WTC11 (cell line): ENCODE measurements at regions not wholly inside any gene's neighbourhood (a gene's known extent, or its start where the extent isn't known, plus 50 kb on each side); places are given as distances from the start of the nearest gene placed in this dataset.

Experiments
- ATAC-seq: fragments of 200-7000 bp; cut with Tn5 transposase; 2 replicates; pipeline ENCODE4 v1.10.0; 2021; ENCODE audit warnings: mild to moderate bottlenecking, moderate library complexity
- CTCF ChIA-PET: fragments of 300-600 bp; sonication (Branson Sonifier 250); formaldehyde crosslinking; loops from one replicate; lab custom pipeline; 2021; ENCODE audit warnings: antibody characterized with exemption; lab: Charles Lee
- POLR2A ChIA-PET: fragments of 350-600 bp; sonication (Branson Sonifier 250); formaldehyde crosslinking; loops from one replicate; lab custom pipeline; 2021; ENCODE audit warnings: antibody characterized with exemption; lab: Charles Lee
- DNase-seq: peaks from one replicate; pipeline ENCODE4 v3.0.0; 2021; ENCODE audit warnings: low spot score
- H3K27ac Mint-ChIP-seq: 2 replicates; pipeline ENCODE4 v1.8.0; 2021; ENCODE audit warnings: mixed read lengths
- H3K27me3 Mint-ChIP-seq: 2 replicates; pipeline ENCODE4 v1.8.0; 2021; ENCODE audit warnings: low read depth, mild to moderate bottlenecking, moderate library complexity, mixed read lengths
- H3K36me3 Mint-ChIP-seq: 2 replicates; pipeline ENCODE4 v1.8.0; 2021; ENCODE audit warnings: mixed read lengths
- H3K4me1 Mint-ChIP-seq: 2 replicates; pipeline ENCODE4 v1.8.0; 2022; ENCODE audit warnings: mixed read lengths
- H3K4me3 Mint-ChIP-seq: 2 replicates; pipeline ENCODE4 v1.8.0; 2021; ENCODE audit warnings: mild to moderate bottlenecking, moderate library complexity, mixed read lengths
- H3K9me3 Mint-ChIP-seq: 2 replicates; pipeline ENCODE4 v1.8.0; 2021; ENCODE audit warnings: mixed read lengths
- AFF4 ChIP-seq: sonication (generic); formaldehyde crosslinking; IDR thresholded peaks from 2 replicates; pipeline ENCODE4 v1.8.1; 2023; ENCODE audit warnings: mild to moderate bottlenecking, missing genetic modification reagents, borderline replicate concordance
- CBFB ChIP-seq: sonication (generic); formaldehyde crosslinking; IDR thresholded peaks from 2 replicates; pipeline ENCODE4 v1.8.1; 2022; ENCODE audit warnings: mild to moderate bottlenecking, low read depth, missing genetic modification reagents
- CREM ChIP-seq: sonication (generic); formaldehyde crosslinking; IDR thresholded peaks from 2 replicates; pipeline ENCODE4 v1.8.1; 2022; ENCODE audit warnings: mild to moderate bottlenecking, missing genetic modification reagents, moderate library complexity
- ERG ChIP-seq: fragments of 250-450 bp; sonication (Bioruptor Pico); IDR thresholded peaks from 2 replicates; pipeline ENCODE4 v1.8.0; 2021; ENCODE audit warnings: mild to moderate bottlenecking
- ETV6 ChIP-seq: sonication (generic); formaldehyde crosslinking; IDR thresholded peaks from 2 replicates; pipeline ENCODE4 v1.8.1; 2022; ENCODE audit warnings: mild to moderate bottlenecking, missing genetic modification reagents
- FOXK1 ChIP-seq: sonication (generic); formaldehyde crosslinking; IDR thresholded peaks from 2 replicates; pipeline ENCODE4 v1.8.0; 2022; ENCODE audit warnings: mild to moderate bottlenecking, moderate library complexity, missing genetic modification reagents
- GTF2I ChIP-seq: fragments of 250-450 bp; sonication (Bioruptor Pico); conservative IDR thresholded peaks from 2 replicates; pipeline ENCODE4 v1.4.0; 2021; ENCODE audit warnings: mild to moderate bottlenecking
- JUN ChIP-seq: sonication (generic); formaldehyde crosslinking; IDR thresholded peaks from 2 replicates; pipeline ENCODE4 v1.8.0; 2023; ENCODE audit warnings: mild to moderate bottlenecking, missing genetic modification reagents
- MLX ChIP-seq: sonication (generic); formaldehyde crosslinking; IDR thresholded peaks from 2 replicates; pipeline ENCODE4 v1.8.1; 2023; ENCODE audit warnings: mild to moderate bottlenecking, missing genetic modification reagents, moderate library complexity
- NR1H2 ChIP-seq: sonication (generic); formaldehyde crosslinking; IDR thresholded peaks from 2 replicates; pipeline ENCODE4 v1.9.0; 2021; ENCODE audit warnings: mild to moderate bottlenecking, moderate library complexity, missing genetic modification reagents
- SMAD3 ChIP-seq: sonication (generic); formaldehyde crosslinking; IDR thresholded peaks from 2 replicates; pipeline ENCODE4 v1.8.0; 2022; ENCODE audit warnings: missing genetic modification reagents, mild to moderate bottlenecking, borderline replicate concordance
- SMAD4 ChIP-seq: sonication (generic); formaldehyde crosslinking; IDR thresholded peaks from 2 replicates; pipeline ENCODE4 v1.8.0; 2022; ENCODE audit warnings: mild to moderate bottlenecking, missing genetic modification reagents
- SP1 ChIP-seq: sonication (generic); formaldehyde crosslinking; conservative IDR thresholded peaks from 2 replicates; pipeline ENCODE4 v1.8.1; 2022; ENCODE audit warnings: missing genetic modification reagents
- TEAD1 ChIP-seq: sonication (generic); formaldehyde crosslinking; IDR thresholded peaks from 2 replicates; pipeline ENCODE4 v1.8.0; 2022; ENCODE audit warnings: mild to moderate bottlenecking, missing genetic modification reagents
- TEAD4 ChIP-seq: sonication (generic); formaldehyde crosslinking; IDR thresholded peaks from 2 replicates; pipeline ENCODE4 v1.8.0; 2022; ENCODE audit warnings: mild to moderate bottlenecking, missing genetic modification reagents
- TP53 ChIP-seq: sonication (generic); formaldehyde crosslinking; IDR thresholded peaks from 2 replicates; pipeline ENCODE4 v1.8.1; 2023; ENCODE audit warnings: mild to moderate bottlenecking, missing genetic modification reagents
- ZNF232 ChIP-seq: sonication (generic); formaldehyde crosslinking; IDR thresholded peaks from 2 replicates; pipeline ENCODE4 v1.8.0; 2022; ENCODE audit warnings: mild to moderate bottlenecking, missing genetic modification reagents
- ZNF416 ChIP-seq: fragments of 250-450 bp; sonication (Bioruptor Pico); IDR thresholded peaks from 2 replicates; pipeline ENCODE4 v1.9.0; 2021; ENCODE audit warnings: mild to moderate bottlenecking, inconsistent platforms
- ZNF423 ChIP-seq: fragments of 250-450 bp; sonication (Bioruptor Pico); IDR thresholded peaks from 2 replicates; pipeline ENCODE4 v2.1.2; 2022; ENCODE audit warnings: mild to moderate bottlenecking, moderate library complexity
- TF ChIP-seq, protein P1 (sequence below): sonication (generic); formaldehyde crosslinking; IDR thresholded peaks from 2 replicates; pipeline ENCODE4 v1.8.1; 2023; ENCODE audit warnings: mild to moderate bottlenecking, missing genetic modification reagents
- TF ChIP-seq, protein P2 (sequence below): sonication (generic); formaldehyde crosslinking; conservative IDR thresholded peaks from 2 replicates; pipeline ENCODE4 v1.8.1; 2023; ENCODE audit warnings: mild to moderate bottlenecking, low read depth, missing genetic modification reagents, moderate library complexity
- TF ChIP-seq, protein P3 (sequence below): sonication (generic); formaldehyde crosslinking; IDR thresholded peaks from 2 replicates; pipeline ENCODE4 v1.8.0; 2022; ENCODE audit warnings: mild to moderate bottlenecking, missing genetic modification reagents

DNA sequence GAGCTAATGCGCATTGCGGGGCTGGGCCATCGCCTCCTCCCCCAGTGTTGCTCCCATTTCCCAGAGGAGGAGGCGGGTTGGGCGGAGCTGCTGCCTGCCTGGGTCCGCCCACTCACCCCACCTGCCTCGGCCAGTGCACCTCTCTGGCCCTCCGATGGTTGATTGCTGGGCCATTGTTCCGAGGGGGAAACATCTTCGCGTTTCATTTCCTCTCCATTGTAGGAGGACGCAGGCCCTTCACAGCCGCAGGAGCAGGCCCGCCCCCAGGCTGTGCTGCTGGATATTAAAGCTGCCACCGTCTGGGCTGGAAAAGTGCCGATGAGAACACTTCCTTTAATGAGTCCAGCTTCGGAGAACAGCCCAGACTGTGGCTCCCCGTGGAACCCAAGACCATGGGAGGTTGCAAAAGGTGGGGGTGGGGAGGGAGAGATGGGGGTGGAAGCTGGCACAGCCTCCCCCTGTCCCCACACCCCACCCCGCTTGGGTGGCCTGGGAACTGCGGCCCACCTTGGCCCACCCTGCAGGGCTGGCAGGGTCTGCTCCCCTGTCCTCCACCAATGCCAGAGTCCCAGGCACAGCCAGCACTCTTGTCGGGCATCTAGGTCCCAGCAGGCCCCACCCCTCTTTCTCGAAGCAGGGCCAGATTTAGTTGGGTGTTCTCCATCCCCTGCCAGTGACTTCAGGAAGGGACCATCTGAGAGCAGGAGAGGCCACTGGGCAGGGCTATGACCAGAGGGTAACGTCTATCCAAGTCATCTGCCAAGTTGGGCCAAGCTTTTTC lies 96.6 kb downstream of the ADRA2C start:
- no peaks in the 10 kb centered on the region for H3K27me3 Mint-ChIP-seq
- CTCF ChIA-PET = interaction anchor here (0.6 to 10.7 kb wide), 12 partner anchors 11 to 382 kb away, joined by 3 to 83 read pairs (median 6); partner anchors contain the start of gene ADRA2C
- H3K4me3 Mint-ChIP-seq = no peak overlapping the region; the same call in 1 of the 2 replicates
- peaks cover 2% of the 10 kb centered on the region for H3K36me3 Mint-ChIP-seq
- peaks cover 22% of the 10 kb centered on the region for H3K4me1 Mint-ChIP-seq
- DNase-seq = peak; percentile 90
- TF ChIP-seq, protein P1, sequence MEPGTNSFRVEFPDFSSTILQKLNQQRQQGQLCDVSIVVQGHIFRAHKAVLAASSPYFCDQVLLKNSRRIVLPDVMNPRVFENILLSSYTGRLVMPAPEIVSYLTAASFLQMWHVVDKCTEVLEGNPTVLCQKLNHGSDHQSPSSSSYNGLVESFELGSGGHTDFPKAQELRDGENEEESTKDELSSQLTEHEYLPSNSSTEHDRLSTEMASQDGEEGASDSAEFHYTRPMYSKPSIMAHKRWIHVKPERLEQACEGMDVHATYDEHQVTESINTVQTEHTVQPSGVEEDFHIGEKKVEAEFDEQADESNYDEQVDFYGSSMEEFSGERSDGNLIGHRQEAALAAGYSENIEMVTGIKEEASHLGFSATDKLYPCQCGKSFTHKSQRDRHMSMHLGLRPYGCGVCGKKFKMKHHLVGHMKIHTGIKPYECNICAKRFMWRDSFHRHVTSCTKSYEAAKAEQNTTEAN (CRISPR knock-in tag) = peak; percentile 48; the same call in 1 of the 2 replicates
- TF ChIP-seq ETV6 (CRISPR knock-in tag) (peak; percentile 71; the same call in 1 of the 2 replicates), JUN (CRISPR knock-in tag) (no peak), TEAD1 (CRISPR knock-in tag) (peak; percentile 68; the same call in 1 of the 2 replicates), ZNF232 (CRISPR knock-in tag) (peak; percentile 76), TP53 (CRISPR knock-in tag) (0 out of 2 replicates have a peak, but pooled peaks have one; percentile 11), MLX (CRISPR knock-in tag) (no peak), GTF2I (CRISPR knock-in tag) (no peak), SMAD4 (no peak), CREM (CRISPR knock-in tag) (peak; percentile 49; the same call in 1 of the 2 replicates), CBFB (CRISPR knock-in tag) (no peak), FOXK1 (CRISPR knock-in tag) (peak; percentile 64; the same call in 1 of the 2 replicates), SP1 (peak; percentile 95), ZNF423 (CRISPR knock-in tag) (no peak), AFF4 (CRISPR knock-in tag) (no peak), SMAD3 (CRISPR knock-in tag) (0 out of 2 replicates have a peak, but pooled peaks have one; percentile 17), ZNF416 (CRISPR knock-in tag) (no peak), TEAD4 (CRISPR knock-in tag) (no peak), ERG (CRISPR knock-in tag) (no peak), NR1H2 (no peak)
- TF ChIP-seq, protein P2, sequence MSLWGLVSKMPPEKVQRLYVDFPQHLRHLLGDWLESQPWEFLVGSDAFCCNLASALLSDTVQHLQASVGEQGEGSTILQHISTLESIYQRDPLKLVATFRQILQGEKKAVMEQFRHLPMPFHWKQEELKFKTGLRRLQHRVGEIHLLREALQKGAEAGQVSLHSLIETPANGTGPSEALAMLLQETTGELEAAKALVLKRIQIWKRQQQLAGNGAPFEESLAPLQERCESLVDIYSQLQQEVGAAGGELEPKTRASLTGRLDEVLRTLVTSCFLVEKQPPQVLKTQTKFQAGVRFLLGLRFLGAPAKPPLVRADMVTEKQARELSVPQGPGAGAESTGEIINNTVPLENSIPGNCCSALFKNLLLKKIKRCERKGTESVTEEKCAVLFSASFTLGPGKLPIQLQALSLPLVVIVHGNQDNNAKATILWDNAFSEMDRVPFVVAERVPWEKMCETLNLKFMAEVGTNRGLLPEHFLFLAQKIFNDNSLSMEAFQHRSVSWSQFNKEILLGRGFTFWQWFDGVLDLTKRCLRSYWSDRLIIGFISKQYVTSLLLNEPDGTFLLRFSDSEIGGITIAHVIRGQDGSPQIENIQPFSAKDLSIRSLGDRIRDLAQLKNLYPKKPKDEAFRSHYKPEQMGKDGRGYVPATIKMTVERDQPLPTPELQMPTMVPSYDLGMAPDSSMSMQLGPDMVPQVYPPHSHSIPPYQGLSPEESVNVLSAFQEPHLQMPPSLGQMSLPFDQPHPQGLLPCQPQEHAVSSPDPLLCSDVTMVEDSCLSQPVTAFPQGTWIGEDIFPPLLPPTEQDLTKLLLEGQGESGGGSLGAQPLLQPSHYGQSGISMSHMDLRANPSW (CRISPR knock-in tag) = no peak
- TF ChIP-seq, protein P3, sequence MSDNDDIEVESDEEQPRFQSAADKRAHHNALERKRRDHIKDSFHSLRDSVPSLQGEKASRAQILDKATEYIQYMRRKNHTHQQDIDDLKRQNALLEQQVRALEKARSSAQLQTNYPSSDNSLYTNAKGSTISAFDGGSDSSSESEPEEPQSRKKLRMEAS (CRISPR knock-in tag) = peak; percentile 65
- H3K9me3 Mint-ChIP-seq = peaks cover 8% of the 10 kb centered on the region
- POLR2A ChIA-PET = interaction anchor here (0.6 to 1.2 kb wide), 4 partner anchors 17 to 129 kb away, joined by 3 to 6 read pairs (median 4); no protein-coding TSS in a partner anchor
- ATAC-seq = peak; percentile 90
- H3K27ac Mint-ChIP-seq = peak overlapping the region; percentile 92
